Calu3 (cell line): ENCODE measurements at regions not wholly inside any gene's neighbourhood (a gene's known extent, or its start where the extent isn't known, plus 50 kb on each side); places are given as distances from the start of the nearest gene placed in this dataset.

ENCODE experiments used
- BruUV-seq: library from RNA; stranded (reverse); fragments of 400-500 nt; replicated peaks from 2 replicates; lab custom pipeline; 2021; lab: Mats Ljungman, UMichigan
- CTCF ChIA-PET: fragments of 300-600 bp; sonication (Branson Sonifier 250); formaldehyde crosslinking; loops from one replicate; lab custom pipeline; 2022; ENCODE audit warnings: antibody characterized with exemption; lab: Charles Lee
- DNase-seq: peaks from one replicate; pipeline ENCODE4 v3.0.0; 2022
- H3K27ac Mint-ChIP-seq: one replicate; pipeline ENCODE4 v1.8.0; 2022; ENCODE audit warnings: mixed read lengths; ENCODE audit not compliant: unreplicated experiment
- H3K27me3 Mint-ChIP-seq: one replicate; pipeline ENCODE4 v1.8.0; 2022; ENCODE audit warnings: mixed read lengths; ENCODE audit not compliant: unreplicated experiment
- H3K36me3 Mint-ChIP-seq: one replicate; pipeline ENCODE4 v1.8.0; 2022; ENCODE audit warnings: mild to moderate bottlenecking, moderate library complexity, mixed read lengths; ENCODE audit not compliant: insufficient read depth, unreplicated experiment
- H3K4me1 Mint-ChIP-seq: one replicate; pipeline ENCODE4 v1.8.0; 2022; ENCODE audit warnings: mild to moderate bottlenecking, low read depth, mixed read lengths; ENCODE audit not compliant: unreplicated experiment
- H3K4me3 Mint-ChIP-seq: one replicate; pipeline ENCODE4 v1.8.0; 2022; ENCODE audit warnings: mild to moderate bottlenecking, low read depth, moderate library complexity, mixed read lengths; ENCODE audit not compliant: unreplicated experiment
- H3K9me3 Mint-ChIP-seq: one replicate; pipeline ENCODE4 v1.8.0; 2022; ENCODE audit warnings: low read depth, mixed read lengths; ENCODE audit not compliant: unreplicated experiment
- intact Hi-C: fragments of 100-400 bp; cut with micrococcal nuclease; formaldehyde crosslinking; loops from one replicate; pipeline ENCODE4 v1.10.0; 2022; ENCODE audit not compliant: unreplicated experiment
- microRNA-seq: library from miRNA; unstranded; fragments of <30 nt; microRNA quantifications from one replicate; pipeline ENCODE4 v1.2.0, GENCODE V29; 2022
- TF ChIP-seq, protein P1 (sequence below): fragments of 200-600 bp; IDR thresholded peaks from one replicate; pipeline ENCODE4 v1.8.0; 2022; ENCODE audit warnings: antibody characterized with exemption; ENCODE audit not compliant: unreplicated experiment

DNA sequence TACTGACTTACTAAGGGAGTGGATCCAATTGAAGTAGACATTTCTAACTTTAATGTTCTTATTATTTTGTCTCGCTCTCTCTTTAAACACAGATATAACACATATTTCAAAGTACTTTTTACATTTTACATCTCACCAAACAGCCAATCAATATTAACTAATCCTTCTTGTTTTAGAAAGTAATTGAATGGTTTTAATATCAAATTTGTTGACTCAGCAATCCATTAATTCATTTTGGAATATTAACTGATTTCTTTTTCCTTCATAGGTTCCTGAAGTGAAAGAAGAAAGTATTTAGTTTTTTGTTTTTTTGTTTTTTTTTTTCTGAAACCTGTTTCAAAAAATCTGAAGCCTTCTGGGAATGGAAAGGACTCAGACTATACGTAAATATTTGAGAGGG is 62.3 kb upstream of the DPYD start:
- Mint-ChIP-seq H3K4me1 (no peaks in the 10 kb centered on the region), H3K27me3 (no peaks in the 10 kb centered on the region)
- DNase-seq = no peak

DNA sequence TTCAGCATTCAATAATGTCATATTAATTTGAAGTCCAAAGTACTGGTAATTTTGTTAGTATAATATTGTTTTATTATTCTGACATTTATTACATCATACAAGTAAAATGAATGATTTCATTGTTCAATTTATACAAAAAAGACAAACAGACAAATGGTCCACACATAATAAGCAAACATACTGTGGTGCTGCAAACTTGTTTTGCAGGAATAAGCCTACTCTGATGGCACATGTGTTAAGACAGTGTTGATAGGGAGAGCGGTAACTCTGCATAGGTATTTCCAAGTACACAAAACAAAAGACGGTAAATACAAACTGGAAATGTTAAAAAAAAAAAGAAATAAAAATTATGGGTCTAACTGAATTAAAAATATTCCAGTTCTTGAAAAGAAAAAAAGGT is 59.7 kb upstream of the DPYD start:
- BruUV-seq = no TSS peak
- Mint-ChIP-seq H3K9me3 (no peaks in the 10 kb centered on the region), H3K4me3 (no peak overlapping the region), H3K4me1 (no peaks in the 10 kb centered on the region), H3K27me3 (no peaks in the 10 kb centered on the region), H3K27ac (no peak overlapping the region), H3K36me3 (no peaks in the 10 kb centered on the region)
- TF ChIP-seq, protein P1, sequence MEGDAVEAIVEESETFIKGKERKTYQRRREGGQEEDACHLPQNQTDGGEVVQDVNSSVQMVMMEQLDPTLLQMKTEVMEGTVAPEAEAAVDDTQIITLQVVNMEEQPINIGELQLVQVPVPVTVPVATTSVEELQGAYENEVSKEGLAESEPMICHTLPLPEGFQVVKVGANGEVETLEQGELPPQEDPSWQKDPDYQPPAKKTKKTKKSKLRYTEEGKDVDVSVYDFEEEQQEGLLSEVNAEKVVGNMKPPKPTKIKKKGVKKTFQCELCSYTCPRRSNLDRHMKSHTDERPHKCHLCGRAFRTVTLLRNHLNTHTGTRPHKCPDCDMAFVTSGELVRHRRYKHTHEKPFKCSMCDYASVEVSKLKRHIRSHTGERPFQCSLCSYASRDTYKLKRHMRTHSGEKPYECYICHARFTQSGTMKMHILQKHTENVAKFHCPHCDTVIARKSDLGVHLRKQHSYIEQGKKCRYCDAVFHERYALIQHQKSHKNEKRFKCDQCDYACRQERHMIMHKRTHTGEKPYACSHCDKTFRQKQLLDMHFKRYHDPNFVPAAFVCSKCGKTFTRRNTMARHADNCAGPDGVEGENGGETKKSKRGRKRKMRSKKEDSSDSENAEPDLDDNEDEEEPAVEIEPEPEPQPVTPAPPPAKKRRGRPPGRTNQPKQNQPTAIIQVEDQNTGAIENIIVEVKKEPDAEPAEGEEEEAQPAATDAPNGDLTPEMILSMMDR = no peak
- intact Hi-C loops = no loop called here
- CTCF ChIA-PET = no interaction called here
- no peak for DNase-seq

More for the DNA sequence above, 62.3 kb upstream of the DPYD start:
- CTCF ChIA-PET = no interaction called here
- no TSS peak for BruUV-seq
- intact Hi-C loops = no loop called here
- Mint-ChIP-seq H3K36me3 (no peaks in the 10 kb centered on the region), H3K9me3 (no peaks in the 10 kb centered on the region), H3K4me3 (no peak overlapping the region), H3K27ac (no peak overlapping the region)
- TF ChIP-seq, protein P1 = no peak

DNA sequence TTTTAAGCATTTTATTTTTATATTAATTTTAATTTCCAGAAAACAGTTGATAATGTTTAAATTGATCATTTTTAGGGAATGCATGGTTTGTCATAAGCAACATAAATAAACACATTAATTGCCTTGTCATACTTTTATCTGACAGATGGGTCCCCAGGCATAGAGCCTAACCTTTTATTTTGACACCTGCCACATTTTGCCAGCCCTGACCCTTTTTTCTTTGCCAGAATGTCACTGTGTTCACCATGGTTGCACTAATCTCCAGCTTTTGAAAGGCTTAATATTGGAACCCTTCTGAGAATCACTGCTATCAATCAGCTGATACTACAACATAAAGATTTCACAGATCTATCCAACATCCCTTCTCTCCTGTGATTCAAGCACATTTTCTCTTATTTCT is 56.0 kb upstream of the DPYD start:
- Mint-ChIP-seq H3K4me3 (no peak overlapping the region), H3K9me3 (no peaks in the 10 kb centered on the region), H3K27me3 (no peaks in the 10 kb centered on the region), H3K36me3 (no peaks in the 10 kb centered on the region), H3K27ac (no peak overlapping the region), H3K4me1 (no peaks in the 10 kb centered on the region)
- DNase-seq = no peak
- intact Hi-C loops = no loop called here
- no TSS peak for BruUV-seq
- CTCF ChIA-PET = no interaction called here
- TF ChIP-seq, protein P1 = no peak

Small RNAs in the stretch of these regions (microRNA-seq; reads per million reads assigned to microRNA genes)
- gene MIR2682 = 6.3 reads per million, percentile 21 among the genes with 10 or more reads in this experiment
